Astrocyte (in vitro differentiated cells and primary cell): ENCODE measurements at regions not wholly inside any gene's neighbourhood (a gene's known extent, or its start where the extent isn't known, plus 50 kb on each side); places are given as distances from the start of the nearest gene placed in this dataset.

ENCODE experiments used
- DNase-seq: peaks from one replicate; pipeline ENCODE4 v3.0.0-alpha.2; 2010; ENCODE audit warnings: low read depth
- FAIRE-seq: peaks from 2 replicates; lab custom pipeline; 2011; peaks lifted over from hg19 to GRCh38; lab: Jason Lieb, UNC
- H2AFZ ChIP-seq: 2 replicates; pipeline ENCODE4 v1.6.0; 2012; ENCODE audit warnings: low read depth, low read length, inconsistent platforms
- H3K27ac ChIP-seq: 2 replicates; pipeline ENCODE4 v1.5.1; 2011; ENCODE audit warnings: low read depth, low read length, inconsistent platforms
- H3K27me3 ChIP-seq: 2 replicates; pipeline ENCODE4 v1.6.0; 2011; ENCODE audit warnings: low read length, inconsistent platforms; ENCODE audit not compliant: insufficient read depth
- H3K36me3 ChIP-seq: 2 replicates; pipeline ENCODE4 v1.5.1; 2011; ENCODE audit warnings: low read length, inconsistent platforms; ENCODE audit not compliant: insufficient read depth
- H3K4me1 ChIP-seq: 2 replicates; pipeline ENCODE4 v1.5.1; 2011; ENCODE audit warnings: low read length, inconsistent platforms; ENCODE audit not compliant: insufficient read depth
- H3K4me2 ChIP-seq: 2 replicates; pipeline ENCODE4 v1.6.0; 2012; ENCODE audit warnings: low read length, inconsistent platforms
- H3K4me3 ChIP-seq: 2 replicates; pipeline ENCODE4 v1.5.1; 2011; ENCODE audit warnings: low read depth, mild to moderate bottlenecking, low read length, inconsistent platforms; ENCODE audit not compliant: insufficient read depth
- H3K79me2 ChIP-seq: 2 replicates; pipeline ENCODE4 v1.6.0; 2012; ENCODE audit warnings: mild to moderate bottlenecking, low read length, inconsistent platforms; ENCODE audit not compliant: insufficient read depth
- H3K9ac ChIP-seq: 2 replicates; pipeline ENCODE4 v1.6.0; 2012; ENCODE audit warnings: mild to moderate bottlenecking, low read length, inconsistent platforms
- H3K9me3 ChIP-seq: 2 replicates; pipeline ENCODE4 v1.5.1; 2012; ENCODE audit warnings: low read depth, mild to moderate bottlenecking, low read length, inconsistent platforms; ENCODE audit not compliant: insufficient read depth
- H4K20me1 ChIP-seq: 2 replicates; pipeline ENCODE4 v1.6.0; 2012; ENCODE audit warnings: low read length, inconsistent platforms; ENCODE audit not compliant: insufficient read depth
- H3K27ac Mint-ChIP-seq: one replicate; pipeline ENCODE4 v1.8.0; 2021; ENCODE audit warnings: mild to moderate bottlenecking, mixed read lengths; ENCODE audit not compliant: unreplicated experiment
- H3K27me3 Mint-ChIP-seq: one replicate; pipeline ENCODE4 v1.8.0; 2021; ENCODE audit warnings: low read depth, mixed read lengths; ENCODE audit not compliant: unreplicated experiment
- H3K36me3 Mint-ChIP-seq: one replicate; pipeline ENCODE4 v1.8.0; 2021; ENCODE audit warnings: low read depth, mixed read lengths; ENCODE audit not compliant: unreplicated experiment
- H3K4me1 Mint-ChIP-seq: one replicate; pipeline ENCODE4 v1.8.0; 2021; ENCODE audit warnings: low read depth, mixed read lengths; ENCODE audit not compliant: unreplicated experiment
- H3K4me3 Mint-ChIP-seq: one replicate; pipeline ENCODE4 v1.8.0; 2021; ENCODE audit warnings: mild to moderate bottlenecking, moderate library complexity, mixed read lengths; ENCODE audit not compliant: unreplicated experiment
- H3K9me3 Mint-ChIP-seq: one replicate; pipeline ENCODE4 v1.8.0; 2021; ENCODE audit warnings: mild to moderate bottlenecking, mixed read lengths; ENCODE audit not compliant: unreplicated experiment
- CTCF ChIP-seq: IDR thresholded peaks from 2 replicates; pipeline ENCODE4 v1.5.1; 2011; ENCODE audit warnings: low read depth, mild to moderate bottlenecking, inconsistent platforms, low read length, moderate library complexity; ENCODE audit not compliant: insufficient read depth
- EZH2 ChIP-seq: IDR thresholded peaks from 2 replicates; pipeline ENCODE4 v1.6.1; 2012; ENCODE audit warnings: mild to moderate bottlenecking, low read length, inconsistent platforms; ENCODE audit not compliant: insufficient read depth

GRCh38 chr2:2542316-2542715 lies 211.2 kb upstream of the MYT1L start:
- H3K27me3 ChIP-seq, result no peaks in the 10 kb centered on the region
- no peaks in the 10 kb centered on the region for H3K9me3 ChIP-seq
- Mint-ChIP-seq H3K27me3 (peaks cover 18% of the 10 kb centered on the region), H3K9me3 (peaks cover 11% of the 10 kb centered on the region), H3K36me3 (no peaks in the 10 kb centered on the region), H3K4me3 (no peak overlapping the region), H3K4me1 (peaks cover 3% of the 10 kb centered on the region), H3K27ac (no peak overlapping the region)
- H3K4me1 ChIP-seq, result no peaks in the 10 kb centered on the region
- DNase-seq (no peak), FAIRE-seq (no peak)
- H3K4me2 ChIP-seq, result no peak overlapping the region
- H3K4me3 ChIP-seq, result no peak overlapping the region
- H2AFZ ChIP-seq, result no peak overlapping the region
- no peak overlapping the region for H3K9ac ChIP-seq
- H3K27ac ChIP-seq, result no peak overlapping the region
- no peaks in the 10 kb centered on the region for H3K36me3 ChIP-seq
- TF ChIP-seq EZH2 (no peak), CTCF (no peak)
- H3K79me2 ChIP-seq, result no peaks in the 10 kb centered on the region
- H4K20me1 ChIP-seq, result no peaks in the 10 kb centered on the region

GRCh38 chr2:2540406-2540805 lies 209.3 kb upstream of the MYT1L start:
- Mint-ChIP-seq H3K4me1 (peaks cover 10% of the 10 kb centered on the region), H3K4me3 (no peak overlapping the region), H3K27ac (no peak overlapping the region), H3K27me3 (peaks cover 9% of the 10 kb centered on the region), H3K36me3 (no peaks in the 10 kb centered on the region), H3K9me3 (peaks cover 12% of the 10 kb centered on the region)
- Histone ChIP-seq H3K27ac (no peak overlapping the region), H3K4me3 (no peak overlapping the region), H2AFZ (no peak overlapping the region), H3K9ac (no peak overlapping the region), H3K27me3 (no peaks in the 10 kb centered on the region), H3K79me2 (no peaks in the 10 kb centered on the region), H3K4me2 (no peak overlapping the region), H4K20me1 (no peaks in the 10 kb centered on the region), H3K4me1 (no peaks in the 10 kb centered on the region), H3K9me3 (no peaks in the 10 kb centered on the region), H3K36me3 (no peaks in the 10 kb centered on the region)
- no peak for DNase-seq
- no peak for TF ChIP-seq EZH2
- TF ChIP-seq CTCF, result no peak
- no peak for FAIRE-seq

GRCh38 chr2:2536416-2537056 lies 205.5 kb upstream of the MYT1L start:
- no peak for FAIRE-seq
- H3K27me3 ChIP-seq, result no peaks in the 10 kb centered on the region
- H3K27ac Mint-ChIP-seq, result no peak overlapping the region

More at GRCh38 chr2:2536416-2537056, 205.5 kb upstream of the MYT1L start:
- H3K27ac ChIP-seq, result no peak overlapping the region
- no peaks in the 10 kb centered on the region for H3K9me3 ChIP-seq
- H3K4me2 ChIP-seq, result no peak overlapping the region
- no peaks in the 10 kb centered on the region for H3K79me2 ChIP-seq
- TF ChIP-seq EZH2, result no peak
- TF ChIP-seq CTCF, result no peak
- peaks cover 4% of the 10 kb centered on the region for H3K27me3 Mint-ChIP-seq
- no peaks in the 10 kb centered on the region for H3K36me3 ChIP-seq
- no peaks in the 10 kb centered on the region for H4K20me1 ChIP-seq
- H3K4me1 Mint-ChIP-seq, result peaks cover 10% of the 10 kb centered on the region
- H3K4me3 Mint-ChIP-seq, result no peak overlapping the region
- no peak overlapping the region for H2AFZ ChIP-seq
- no peak overlapping the region for H3K9ac ChIP-seq
- no peaks in the 10 kb centered on the region for H3K4me1 ChIP-seq
- H3K9me3 Mint-ChIP-seq, result peaks cover 12% of the 10 kb centered on the region
- H3K4me3 ChIP-seq, result no peak overlapping the region
- H3K36me3 Mint-ChIP-seq, result no peaks in the 10 kb centered on the region
- no peak for DNase-seq
